Globus pallidus (tissue), 1 donor: ENCODE measurements at regions not wholly inside any gene's neighbourhood (a gene's known extent, or its start where the extent isn't known, plus 50 kb on each side); places are given as distances from the start of the nearest gene placed in this dataset.
"Not testable (repeated sequence)": the region's sequence is repeated elsewhere in the genome, so short reads cannot be mapped to it uniquely, and the experiment has no call there.

Experiments used
- DNase-seq: peaks from one replicate; pipeline ENCODE4 v3.0.0-alpha.2; 2015; ENCODE audit warnings: low spot score

GRCh38 chr18:66280470-66280869 lies 323.4 kb downstream of the CDH19 start:
- DNase-seq, result peak; percentile 49

- DNase-seq, result no peak
These were observed 331.9 kb downstream of the CDH19 start for GRCh38 chr18:66271962-66272361.

- no peak for DNase-seq
These were observed 339.8 kb downstream of the CDH19 start for GRCh38 chr18:66264130-66264529.

GRCh38 chr18:66254121-66254520 lies 349.8 kb downstream of the CDH19 start:
- DNase-seq, result no peak

GRCh38 chr18:66252703-66253102 lies 351.2 kb downstream of the CDH19 start:
- DNase-seq, result no peak

- DNase-seq, result no peak
These were observed 368.7 kb downstream of the CDH19 start for GRCh38 chr18:66235206-66235605.

GRCh38 chr18:66226782-66227181 lies 377.1 kb downstream of the CDH19 start:
- DNase-seq, result no peak

- not testable (repeated sequence) for DNase-seq
These were observed 380.6 kb downstream of the CDH19 start for GRCh38 chr18:66223317-66223716.

GRCh38 chr18:66222174-66222573 lies 381.7 kb downstream of the CDH19 start:
- DNase-seq, result no peak

GRCh38 chr18:66219817-66220216 lies 384.1 kb downstream of the CDH19 start:
- no peak for DNase-seq

- no peak for DNase-seq
These were observed 392.1 kb downstream of the CDH19 start for GRCh38 chr18:66211749-66212148.

- DNase-seq, result no peak
These were observed 393.0 kb downstream of the CDH19 start for GRCh38 chr18:66210875-66211274.

GRCh38 chr18:66209656-66210055 lies 394.2 kb downstream of the CDH19 start:
- DNase-seq, result no peak

GRCh38 chr18:66196805-66197204 lies 407.1 kb downstream of the CDH19 start:
- DNase-seq, result no peak

- DNase-seq, result no peak
These were observed 410.0 kb downstream of the CDH19 start for GRCh38 chr18:66193938-66194337.

GRCh38 chr18:66193394-66193793 lies 410.5 kb downstream of the CDH19 start:
- no peak for DNase-seq

GRCh38 chr18:66168685-66169235 lies 417.9 kb downstream of the CDH7 start:
- DNase-seq, result no peak

- DNase-seq, result no peak
These were observed 417.2 kb downstream of the CDH7 start for GRCh38 chr18:66167829-66168684.

- no peak for DNase-seq
These were observed 409.2 kb downstream of the CDH7 start for GRCh38 chr18:66160007-66160406.

- DNase-seq, result no peak
These were observed 408.6 kb downstream of the CDH7 start for GRCh38 chr18:66159451-66159850.

- no peak for DNase-seq
These were observed 406.3 kb downstream of the CDH7 start for GRCh38 chr18:66156946-66157687.

- no peak for DNase-seq
These were observed 399.8 kb downstream of the CDH7 start for GRCh38 chr18:66150650-66151049.

GRCh38 chr18:66143029-66143428 lies 392.2 kb downstream of the CDH7 start:
- no peak for DNase-seq
